ENCODE measurements at regions not wholly inside any gene's neighbourhood (a gene's known extent, or its start where the extent isn't known, plus 50 kb on each side); places are given as distances from the start of the nearest gene placed in this dataset.

DNA sequence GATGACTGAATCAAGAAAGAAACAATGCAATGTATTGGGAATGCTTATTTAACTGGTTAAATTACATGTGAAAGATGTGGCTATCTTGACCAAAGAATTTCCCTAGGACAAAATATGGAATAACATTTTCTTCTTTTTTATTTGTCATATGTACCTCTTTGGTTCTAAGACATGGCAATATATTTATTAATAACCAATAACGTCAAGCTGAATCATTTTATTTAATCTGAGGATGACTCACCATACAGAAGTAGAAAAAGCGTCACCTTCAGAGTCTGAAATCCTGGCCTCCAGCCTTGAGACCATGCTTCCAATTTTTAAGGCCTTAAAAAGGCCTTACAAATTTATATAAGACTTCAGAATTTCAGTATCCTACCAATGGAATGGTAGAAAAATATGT, 1464.9 kb downstream of the SUCLG1 start:
- no peak for TF ChIP-seq EZH2 (IDR thresholded peaks at IDR 0.05; ENCODE audit: borderline replicate concordance)
- TF ChIP-seq, protein P1, sequence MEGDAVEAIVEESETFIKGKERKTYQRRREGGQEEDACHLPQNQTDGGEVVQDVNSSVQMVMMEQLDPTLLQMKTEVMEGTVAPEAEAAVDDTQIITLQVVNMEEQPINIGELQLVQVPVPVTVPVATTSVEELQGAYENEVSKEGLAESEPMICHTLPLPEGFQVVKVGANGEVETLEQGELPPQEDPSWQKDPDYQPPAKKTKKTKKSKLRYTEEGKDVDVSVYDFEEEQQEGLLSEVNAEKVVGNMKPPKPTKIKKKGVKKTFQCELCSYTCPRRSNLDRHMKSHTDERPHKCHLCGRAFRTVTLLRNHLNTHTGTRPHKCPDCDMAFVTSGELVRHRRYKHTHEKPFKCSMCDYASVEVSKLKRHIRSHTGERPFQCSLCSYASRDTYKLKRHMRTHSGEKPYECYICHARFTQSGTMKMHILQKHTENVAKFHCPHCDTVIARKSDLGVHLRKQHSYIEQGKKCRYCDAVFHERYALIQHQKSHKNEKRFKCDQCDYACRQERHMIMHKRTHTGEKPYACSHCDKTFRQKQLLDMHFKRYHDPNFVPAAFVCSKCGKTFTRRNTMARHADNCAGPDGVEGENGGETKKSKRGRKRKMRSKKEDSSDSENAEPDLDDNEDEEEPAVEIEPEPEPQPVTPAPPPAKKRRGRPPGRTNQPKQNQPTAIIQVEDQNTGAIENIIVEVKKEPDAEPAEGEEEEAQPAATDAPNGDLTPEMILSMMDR (IDR thresholded peaks at IDR 0.05; ENCODE audit: poor library complexity), result no peak
